ENCODE measurements at regions not wholly inside any gene's neighbourhood (a gene's known extent, or its start where the extent isn't known, plus 50 kb on each side); places are given as distances from the start of the nearest gene placed in this dataset.

- intact Hi-C loops (cut with DNase I; ENCODE audit: low total_unique reads): no loop called here
- no peak for DNase-seq
- H3K36me3 ChIP-seq: no peaks in the 10 kb centered on the region
- H3K27me3 ChIP-seq: no peaks in the 10 kb centered on the region
- no peak overlapping the region for H3K4me3 ChIP-seq
- H3K9me3 ChIP-seq: no peaks in the 10 kb centered on the region
- no peak overlapping the region for H3K27ac ChIP-seq
- H3K4me1 ChIP-seq: no peaks in the 10 kb centered on the region
- TF ChIP-seq POLR2A (IDR thresholded peaks at IDR 0.05): no peak
- TF ChIP-seq CTCF (IDR thresholded peaks at IDR 0.05): no peak
- TF ChIP-seq POLR2AphosphoS5 (IDR thresholded peaks at IDR 0.05): no peak
- no peak for TF ChIP-seq EP300 (IDR thresholded peaks at IDR 0.05)
Measured at GRCh38 chr9:75463871-75464270, 375.6 kb downstream of the OSTF1 start.

- H3K4me3 ChIP-seq: no peak overlapping the region
- H3K4me1 ChIP-seq: no peaks in the 10 kb centered on the region
- H3K27ac ChIP-seq: no peak overlapping the region
- TF ChIP-seq POLR2A (IDR thresholded peaks at IDR 0.05) (no peak), CTCF (IDR thresholded peaks at IDR 0.05) (no peak), EP300 (IDR thresholded peaks at IDR 0.05) (no peak), POLR2AphosphoS5 (IDR thresholded peaks at IDR 0.05) (no peak)
- H3K36me3 ChIP-seq: no peaks in the 10 kb centered on the region
- DNase-seq: no peak
- intact Hi-C loops (cut with DNase I; ENCODE audit: low total_unique reads): no loop called here
- WGBS, 5 donors: 75 to 90% (median 81%) methylated on average over 4 of the region's 4 CpGs
- H3K9me3 ChIP-seq: no peaks in the 10 kb centered on the region
- no peaks in the 10 kb centered on the region for H3K27me3 ChIP-seq
Measured at GRCh38 chr9:75464726-75465125, 376.4 kb downstream of the OSTF1 start.

GRCh38 chr9:75467142-75467541 is 378.8 kb downstream of the OSTF1 start:
- Histone ChIP-seq H3K4me3 (no peak overlapping the region), H3K27ac (no peak overlapping the region), H3K27me3 (no peaks in the 10 kb centered on the region), H3K9me3 (no peaks in the 10 kb centered on the region), H3K36me3 (no peaks in the 10 kb centered on the region), H3K4me1 (no peaks in the 10 kb centered on the region)
- intact Hi-C loops (cut with DNase I; ENCODE audit: low total_unique reads): no loop called here
- 75 to 97% (median 97%) methylated on average over 2 of the region's 2 CpGs for WGBS, 5 donors
- no peak for TF ChIP-seq POLR2AphosphoS5 (IDR thresholded peaks at IDR 0.05)
- no peak for TF ChIP-seq EP300 (IDR thresholded peaks at IDR 0.05)
- TF ChIP-seq POLR2A (IDR thresholded peaks at IDR 0.05): no peak
- TF ChIP-seq CTCF (IDR thresholded peaks at IDR 0.05): no peak
- no peak for DNase-seq

GRCh38 chr9:75471549-75472114 is 383.3 kb downstream of the OSTF1 start:
- Histone ChIP-seq H3K36me3 (no peaks in the 10 kb centered on the region), H3K27me3 (no peaks in the 10 kb centered on the region), H3K4me3 (no peak overlapping the region), H3K27ac (no peak overlapping the region), H3K9me3 (no peaks in the 10 kb centered on the region), H3K4me1 (no peaks in the 10 kb centered on the region)
- 46 to 67% (median 62%) methylated on average over 3 of the region's 3 CpGs for WGBS, 5 donors
- TF ChIP-seq POLR2AphosphoS5 (IDR thresholded peaks at IDR 0.05): no peak
- TF ChIP-seq CTCF (IDR thresholded peaks at IDR 0.05): no peak
- no peak for TF ChIP-seq POLR2A (IDR thresholded peaks at IDR 0.05)
- no peak for TF ChIP-seq EP300 (IDR thresholded peaks at IDR 0.05)
- intact Hi-C loops (cut with DNase I; ENCODE audit: low total_unique reads): no loop called here
- DNase-seq: no peak

Data from stomach (tissue), 8 donors.